PC-9 (cell line): ENCODE measurements at regions not wholly inside any gene's neighbourhood (a gene's known extent, or its start where the extent isn't known, plus 50 kb on each side); places are given as distances from the start of the nearest gene placed in this dataset.

Experiments
- BruUV-seq: library from RNA; stranded (reverse); fragments of 400-500 nt; replicated peaks from 2 replicates; lab custom pipeline; 2021; lab: Mats Ljungman, UMichigan
- CTCF ChIA-PET: fragments of 300-600 bp; sonication (Branson Sonifier 250); formaldehyde crosslinking; loops from one replicate; lab custom pipeline; 2022; ENCODE audit warnings: antibody characterized with exemption; lab: Charles Lee
- POLR2A ChIA-PET: fragments of 300-600 bp; sonication (Branson Sonifier 250); formaldehyde crosslinking; loops from one replicate; lab custom pipeline; 2022; ENCODE audit warnings: antibody characterized with exemption; ENCODE audit not compliant: unreplicated experiment; lab: Charles Lee
- DNase-seq, 2 experiments: peaks; one replicate each; pipeline versions ENCODE4 v3.0.0 to v3.0.0-alpha.2; 2015 to 2022; ENCODE audit warnings: mixed read lengths in 1 of 2
- H2AFZ ChIP-seq: fragments of 200-600 bp; sonication (generic); 2 replicates; pipeline ENCODE4 v1.8.1; 2017; ENCODE audit warnings: antibody characterized with exemption
- H3F3A ChIP-seq: fragments of 200-600 bp; sonication (generic); 2 replicates; pipeline ENCODE4 v1.8.1; 2017; ENCODE audit warnings: antibody characterized with exemption, mild to moderate bottlenecking, low read depth; ENCODE audit not compliant: insufficient read depth
- H3K27ac ChIP-seq: fragments of 200-600 bp; sonication (generic); 2 replicates; pipeline ENCODE4 v1.6.1; 2016; ENCODE audit warnings: mixed run types
- H3K27me3 ChIP-seq: fragments of 200-600 bp; sonication (generic); 2 replicates; pipeline ENCODE4 v1.6.1; 2016; ENCODE audit warnings: low read depth, mixed run types; ENCODE audit not compliant: insufficient read depth
- H3K36me3 ChIP-seq: fragments of 200-600 bp; sonication (generic); 2 replicates; pipeline ENCODE4 v1.6.1; 2016; ENCODE audit warnings: low read depth, mixed run types
- H3K4me1 ChIP-seq: fragments of 200-600 bp; sonication (generic); replicated peaks from 2 replicates; pipeline ENCODE4 v1.6.1; 2016; ENCODE audit warnings: mixed run types; ENCODE audit not compliant: insufficient read depth
- H3K4me2 ChIP-seq: fragments of 200-600 bp; sonication (generic); 2 replicates; pipeline ENCODE4 v1.6.1; 2017; ENCODE audit warnings: mixed run types
- H3K4me3 ChIP-seq: fragments of 200-600 bp; sonication (generic); 2 replicates; pipeline ENCODE4 v1.6.1; 2016; ENCODE audit warnings: mixed run types
- H3K79me2 ChIP-seq: fragments of 200-600 bp; sonication (generic); 2 replicates; pipeline ENCODE4 v1.6.1; 2017; ENCODE audit warnings: low read depth, mixed run types
- H3K9me2 ChIP-seq: fragments of 200-600 bp; sonication (generic); 2 replicates; pipeline ENCODE4 v1.8.1; 2017; ENCODE audit warnings: mild to moderate bottlenecking; ENCODE audit not compliant: insufficient read depth
- H3K9me3 ChIP-seq: fragments of 200-600 bp; sonication (generic); 2 replicates; pipeline ENCODE4 v1.8.1; 2016; ENCODE audit warnings: low read depth; ENCODE audit not compliant: insufficient read depth
- H4K20me1 ChIP-seq: fragments of 200-600 bp; sonication (generic); 2 replicates; pipeline ENCODE4 v1.8.1; 2017; ENCODE audit not compliant: insufficient read depth
- CTCF ChIP-seq: fragments of 200-600 bp; sonication (generic); conservative IDR thresholded peaks from 2 replicates; pipeline ENCODE4 v1.6.1; 2017; ENCODE audit warnings: mixed run types, antibody characterized with exemption, mild to moderate bottlenecking, moderate library complexity
- EZH2 ChIP-seq: fragments of 200-600 bp; sonication (generic); IDR thresholded peaks from 2 replicates; pipeline ENCODE4 v1.8.0; 2017; ENCODE audit warnings: antibody characterized with exemption, low read depth
- intact Hi-C: fragments of 100-400 bp; cut with micrococcal nuclease; formaldehyde crosslinking; loops from one replicate; pipeline ENCODE4 v1.10.0; 2022; ENCODE audit not compliant: unreplicated experiment

- H2AFZ ChIP-seq, result no peak overlapping the region
- peaks cover 22% of the 10 kb centered on the region for H3K27me3 ChIP-seq
- H3K36me3 ChIP-seq, result no peaks in the 10 kb centered on the region
- TF ChIP-seq EZH2 (no peak), CTCF (no peak)
- ChIA-PET POLR2A (no interaction called here), CTCF (no interaction called here)
- no peaks in the 10 kb centered on the region for H3K9me2 ChIP-seq
- no peak overlapping the region for H3K4me3 ChIP-seq
- H3K79me2 ChIP-seq, result no peaks in the 10 kb centered on the region
- no peaks in the 10 kb centered on the region for H3K9me3 ChIP-seq
- no peak for DNase-seq
- H3K4me1 ChIP-seq, result no peaks in the 10 kb centered on the region
- H3K27ac ChIP-seq, result no peak overlapping the region
- intact Hi-C loops, result no loop called here
- no peaks in the 10 kb centered on the region for H4K20me1 ChIP-seq
- no peaks in the 10 kb centered on the region for H3F3A ChIP-seq
- BruUV-seq, result no TSS peak
- H3K4me2 ChIP-seq, result no peak overlapping the region
Observed at GRCh38 chr10:117936566-117936965, 110.2 kb downstream of the RAB11FIP2 start.

- Histone ChIP-seq H3K4me3 (no peak overlapping the region), H3F3A (no peaks in the 10 kb centered on the region), H3K4me1 (no peaks in the 10 kb centered on the region), H3K27me3 (peaks cover 25% of the 10 kb centered on the region), H3K9me2 (no peaks in the 10 kb centered on the region), H3K9me3 (no peaks in the 10 kb centered on the region), H3K36me3 (no peaks in the 10 kb centered on the region), H3K4me2 (no peak overlapping the region), H2AFZ (no peak overlapping the region), H4K20me1 (no peaks in the 10 kb centered on the region), H3K79me2 (no peaks in the 10 kb centered on the region), H3K27ac (no peak overlapping the region)
- intact Hi-C loops, result no loop called here
- ChIA-PET POLR2A (no interaction called here), CTCF (no interaction called here)
- no peak for DNase-seq
- no TSS peak for BruUV-seq
- TF ChIP-seq EZH2 (no peak), CTCF (no peak)
Observed at GRCh38 chr10:117936976-117937375, 109.8 kb downstream of the RAB11FIP2 start.

DNA sequence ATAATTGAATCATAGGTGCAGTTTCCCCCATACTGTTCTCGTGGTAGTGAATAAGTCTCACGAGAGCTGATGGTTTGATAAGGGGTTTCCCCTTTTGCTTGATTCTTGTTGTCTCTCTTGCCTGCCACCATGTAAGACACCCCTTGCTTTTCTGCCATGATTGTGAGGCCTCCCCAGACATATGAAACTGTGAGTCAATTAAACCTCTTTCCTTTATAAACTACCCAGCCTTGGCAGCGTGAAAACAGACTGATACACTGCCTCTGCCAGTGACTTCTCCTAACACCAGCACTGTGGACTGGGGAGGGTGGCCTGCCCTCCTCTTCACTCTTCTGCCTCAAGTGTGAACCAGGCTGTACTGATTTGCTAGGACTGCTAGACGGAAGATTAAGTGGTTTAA is 108.6 kb downstream of the RAB11FIP2 start:
- POLR2A ChIA-PET, result no interaction called here
- no TSS peak for BruUV-seq
- no peaks in the 10 kb centered on the region for H3K9me3 ChIP-seq
- H3K36me3 ChIP-seq, result no peaks in the 10 kb centered on the region
- no peak overlapping the region for H3K4me3 ChIP-seq
- H3K79me2 ChIP-seq, result no peaks in the 10 kb centered on the region
- intact Hi-C loops, result no loop called here
- CTCF ChIA-PET, result no interaction called here
- H2AFZ ChIP-seq, result no peak overlapping the region
- H3K4me2 ChIP-seq, result no peak overlapping the region
- H3K27ac ChIP-seq, result no peak overlapping the region
- H3K4me1 ChIP-seq, result no peaks in the 10 kb centered on the region
- no peaks in the 10 kb centered on the region for H4K20me1 ChIP-seq
- no peak for DNase-seq
- no peaks in the 10 kb centered on the region for H3K9me2 ChIP-seq
- TF ChIP-seq EZH2 (no peak), CTCF (no peak)
- H3K27me3 ChIP-seq, result peaks cover 32% of the 10 kb centered on the region
- H3F3A ChIP-seq, result no peaks in the 10 kb centered on the region
